Thyroid gland (tissue), 4 donors: ENCODE measurements at regions not wholly inside any gene's neighbourhood (a gene's known extent, or its start where the extent isn't known, plus 50 kb on each side); places are given as distances from the start of the nearest gene placed in this dataset.

Experiments used
- DNase-seq, 2 donors: peaks; one replicate each; pipeline ENCODE4 v3.0.0-alpha.2; 2019
- H3K27ac ChIP-seq, 3 donors: fragments of 200-600 bp; sonication (generic); 1 replicate in 2 of 3; 2 replicates in 1 of 3; pipeline ENCODE4 v1.5.1; 2016 to 2019; ENCODE audit warnings: mild to moderate bottlenecking in 1 of 3, moderate library complexity in 1 of 3
- H3K27me3 ChIP-seq: fragments of 200-600 bp; sonication (generic); one replicate; pipeline ENCODE4 v1.5.1; 2019
- H3K36me3 ChIP-seq, 2 donors: fragments of 200-600 bp; sonication (generic); one replicate each; pipeline ENCODE4 v1.5.1; 2016 to 2019
- H3K4me1 ChIP-seq, 2 donors: fragments of 200-600 bp; sonication (generic); one replicate each; pipeline ENCODE4 v1.5.1; 2017 to 2019
- H3K4me3 ChIP-seq, 3 donors: fragments of 200-600 bp; sonication (generic); replicated peaks in 1 of 3; 1 replicate in 2 of 3; 2 replicates in 1 of 3; pipeline ENCODE4 v1.5.1; 2016; ENCODE audit warnings: mild to moderate bottlenecking in 1 of 3
- H3K9me3 ChIP-seq: fragments of 200-600 bp; sonication (generic); one replicate; pipeline ENCODE4 v1.5.1; 2017
- POLR2A ChIP-seq, 2 donors: fragments of 450-650 bp; IDR thresholded peaks; one replicate each; pipeline ENCODE4 v1.6.1; 2017; ENCODE audit warnings: antibody characterized with exemption in 2 of 2, mild to moderate bottlenecking in 2 of 2, moderate library complexity in 1 of 2
- WGBS, 2 donors: methylation state at CpG; one replicate each; pipeline ENCODE4 v1.1.5; 2017; 5-methylcytosine and 5-hydroxymethylcytosine counted together
- intact Hi-C: fragments of 100-400 bp; cut with DNase I; formaldehyde crosslinking; loops from one replicate; pipeline ENCODE4 v1.15.1; 2023
- TF ChIP-seq, protein P1 (sequence below), 6 experiments: fragments of 200-600 bp in 3 of 6; fragments of 450-650 bp in 3 of 6; sonication (generic) in 3 of 6; IDR thresholded peaks; one replicate each; pipeline ENCODE4 v1.5.1; 2016 to 2019; ENCODE audit warnings: antibody characterized with exemption in 6 of 6, mild to moderate bottlenecking in 2 of 6, inconsistent platforms in 1 of 6, moderate library complexity in 1 of 6

DNA sequence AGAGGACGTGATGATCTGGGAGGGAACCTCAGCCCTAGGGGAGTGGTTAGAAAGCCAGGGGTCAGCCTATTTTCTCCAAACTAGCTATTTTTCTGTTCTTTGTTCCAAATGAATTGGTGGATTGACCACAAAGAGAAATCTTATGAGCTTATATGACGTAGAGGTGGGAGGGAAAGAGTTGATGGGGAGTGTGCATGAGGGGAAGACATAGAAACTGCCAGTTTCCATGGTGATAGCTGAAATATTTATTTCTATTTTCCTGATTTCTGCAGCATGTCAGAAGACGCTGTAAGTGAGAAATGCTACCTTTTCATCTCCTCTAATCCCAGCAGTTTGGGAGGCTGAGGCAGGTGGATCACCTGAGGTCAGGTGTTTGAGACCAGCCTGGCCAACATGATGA, 51.4 kb upstream of the CISTR start:
- no peak overlapping the region for H3K4me3 ChIP-seq
- peaks cover 8 to 20% of the 10 kb centered on the region in 2 donors for H3K4me1 ChIP-seq
- H3K36me3 ChIP-seq = no peaks in the 10 kb centered on the region
- H3K27ac ChIP-seq = no peak overlapping the region
- intact Hi-C loops = no loop called here
- TF ChIP-seq POLR2A (IDR thresholded peaks at IDR 0.05) = no peak
- TF ChIP-seq, protein P1, sequence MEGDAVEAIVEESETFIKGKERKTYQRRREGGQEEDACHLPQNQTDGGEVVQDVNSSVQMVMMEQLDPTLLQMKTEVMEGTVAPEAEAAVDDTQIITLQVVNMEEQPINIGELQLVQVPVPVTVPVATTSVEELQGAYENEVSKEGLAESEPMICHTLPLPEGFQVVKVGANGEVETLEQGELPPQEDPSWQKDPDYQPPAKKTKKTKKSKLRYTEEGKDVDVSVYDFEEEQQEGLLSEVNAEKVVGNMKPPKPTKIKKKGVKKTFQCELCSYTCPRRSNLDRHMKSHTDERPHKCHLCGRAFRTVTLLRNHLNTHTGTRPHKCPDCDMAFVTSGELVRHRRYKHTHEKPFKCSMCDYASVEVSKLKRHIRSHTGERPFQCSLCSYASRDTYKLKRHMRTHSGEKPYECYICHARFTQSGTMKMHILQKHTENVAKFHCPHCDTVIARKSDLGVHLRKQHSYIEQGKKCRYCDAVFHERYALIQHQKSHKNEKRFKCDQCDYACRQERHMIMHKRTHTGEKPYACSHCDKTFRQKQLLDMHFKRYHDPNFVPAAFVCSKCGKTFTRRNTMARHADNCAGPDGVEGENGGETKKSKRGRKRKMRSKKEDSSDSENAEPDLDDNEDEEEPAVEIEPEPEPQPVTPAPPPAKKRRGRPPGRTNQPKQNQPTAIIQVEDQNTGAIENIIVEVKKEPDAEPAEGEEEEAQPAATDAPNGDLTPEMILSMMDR (IDR thresholded peaks at IDR 0.05) = no peak
- H3K27me3 ChIP-seq = peaks cover 10% of the 10 kb centered on the region
- 49 to 53% methylated on average over 3 of the region's 3 CpGs for WGBS, 2 donors
- DNase-seq = no peak
- H3K9me3 ChIP-seq = no peaks in the 10 kb centered on the region

DNA sequence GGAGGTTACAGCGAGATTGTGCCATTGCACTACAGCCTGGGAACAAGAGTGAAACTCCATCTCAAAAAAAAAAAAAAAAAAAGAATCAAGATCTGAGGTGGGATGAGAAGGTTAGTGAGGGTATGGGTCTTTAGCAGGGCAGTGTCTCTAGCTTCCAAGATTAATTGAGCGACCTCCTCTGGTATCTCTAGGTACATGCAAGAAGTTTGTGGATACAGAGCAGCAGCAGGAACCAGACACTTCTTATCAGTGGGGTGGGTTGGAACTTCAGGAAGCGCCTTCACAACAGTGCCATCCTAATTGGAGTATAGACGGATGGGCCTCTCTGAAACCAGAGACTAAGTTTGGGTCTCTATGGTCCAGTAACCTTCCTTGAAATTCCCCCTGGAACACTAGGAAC, 51.9 kb upstream of the CISTR start:
- Histone ChIP-seq H3K27me3 (peaks cover 10% of the 10 kb centered on the region), H3K4me1 (peaks cover 8 to 20% of the 10 kb centered on the region in 2 donors), H3K4me3 (no peak overlapping the region), H3K27ac (no peak overlapping the region), H3K9me3 (no peaks in the 10 kb centered on the region), H3K36me3 (no peaks in the 10 kb centered on the region)
- WGBS, 2 donors = 63 to 86% methylated on average over 4 of the region's 4 CpGs
- intact Hi-C loops = no loop called here
- TF ChIP-seq, protein P1 (IDR thresholded peaks at IDR 0.05) = no peak
- TF ChIP-seq POLR2A (IDR thresholded peaks at IDR 0.05) = no peak
- DNase-seq = no peak

DNA sequence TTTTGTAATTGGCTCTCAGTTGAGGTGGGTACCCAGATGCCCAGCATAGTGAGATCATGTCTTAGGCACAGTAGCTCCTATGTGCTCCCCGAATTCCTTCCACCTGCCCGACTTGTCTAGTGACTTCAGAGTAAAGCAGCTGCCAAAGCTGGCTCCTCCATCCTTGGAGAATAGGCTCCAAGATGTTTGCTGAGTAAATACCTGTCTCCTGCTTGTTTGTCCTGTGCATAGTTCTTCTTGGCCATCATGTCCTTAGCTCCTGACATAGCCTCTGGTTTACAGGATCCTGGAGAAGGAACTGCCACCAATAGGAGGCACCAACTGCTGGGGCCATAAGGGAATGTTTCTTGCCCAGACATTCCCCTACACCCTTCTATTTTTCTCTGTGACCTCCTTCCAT, 52.6 kb upstream of the CISTR start:
- Histone ChIP-seq H3K27me3 (peaks cover 10% of the 10 kb centered on the region), H3K27ac (no peak overlapping the region), H3K9me3 (no peaks in the 10 kb centered on the region), H3K4me1 (peaks cover 8 to 20% of the 10 kb centered on the region in 2 donors), H3K36me3 (no peaks in the 10 kb centered on the region), H3K4me3 (no peak overlapping the region)
- TF ChIP-seq, protein P1 (IDR thresholded peaks at IDR 0.05) = no peak
- TF ChIP-seq POLR2A (IDR thresholded peaks at IDR 0.05) = no peak
- DNase-seq = no peak
- 31 to 34% methylated on average over 2 of the region's 2 CpGs for WGBS, 2 donors
- intact Hi-C loops = no loop called here

DNA sequence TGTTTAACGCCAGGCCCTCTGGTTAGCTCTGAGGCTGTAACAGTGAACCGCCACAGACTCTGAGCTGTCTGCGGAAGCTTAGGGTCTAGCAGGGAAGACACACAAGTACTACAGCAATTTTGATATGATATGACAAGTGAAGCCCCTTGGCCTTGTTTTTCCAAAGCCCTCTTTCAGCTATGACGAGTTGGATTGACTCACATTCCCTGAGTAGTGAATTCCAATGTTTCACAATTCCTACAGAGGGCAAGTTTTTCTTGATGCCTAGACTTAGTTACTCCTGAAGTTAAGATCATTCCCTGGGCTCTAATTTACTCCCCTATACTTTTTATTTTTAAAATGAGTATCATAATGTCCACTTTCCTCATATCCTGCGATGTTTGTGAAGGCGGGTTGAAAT, 53.3 kb upstream of the CISTR start:
- no peaks in the 10 kb centered on the region for H3K9me3 ChIP-seq
- 63 to 72% methylated on average over 6 of the region's 6 CpGs for WGBS, 2 donors
- no peaks in the 10 kb centered on the region for H3K36me3 ChIP-seq
- peaks cover 8 to 20% of the 10 kb centered on the region in 2 donors for H3K4me1 ChIP-seq
- H3K27ac ChIP-seq = no peak overlapping the region
- no peak for DNase-seq
- no peak overlapping the region for H3K4me3 ChIP-seq
- TF ChIP-seq, protein P1 (IDR thresholded peaks at IDR 0.05) = no peak
- no peak for TF ChIP-seq POLR2A (IDR thresholded peaks at IDR 0.05)
- intact Hi-C loops = no loop called here
- H3K27me3 ChIP-seq = peaks cover 10% of the 10 kb centered on the region

DNA sequence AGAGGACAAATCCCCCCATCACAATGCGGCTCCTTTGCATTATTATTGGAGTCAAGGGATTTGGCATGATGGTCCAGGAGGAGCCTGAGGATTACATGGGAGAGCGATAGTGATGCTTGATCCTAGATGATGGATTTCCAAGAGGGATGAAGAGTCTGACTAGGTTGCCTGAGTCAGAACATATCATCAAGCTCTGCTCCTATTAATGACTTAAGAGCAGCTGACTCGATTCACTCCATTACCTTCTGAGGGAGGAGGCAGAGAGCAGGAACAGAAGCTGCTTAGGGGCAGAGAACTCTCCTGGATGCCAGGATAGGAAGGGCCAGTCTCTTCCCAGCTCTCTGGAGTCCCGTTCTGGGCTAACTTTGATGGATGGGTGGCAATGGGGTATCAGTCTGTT, 54.0 kb upstream of the CISTR start:
- Histone ChIP-seq H3K4me1 (peaks cover 8 to 20% of the 10 kb centered on the region in 2 donors), H3K27ac (no peak overlapping the region), H3K4me3 (no peak overlapping the region), H3K27me3 (peaks cover 10% of the 10 kb centered on the region), H3K9me3 (no peaks in the 10 kb centered on the region), H3K36me3 (no peaks in the 10 kb centered on the region)
- TF ChIP-seq, protein P1 (IDR thresholded peaks at IDR 0.05) = no peak
- TF ChIP-seq POLR2A (IDR thresholded peaks at IDR 0.05) = no peak
- 45 to 59% methylated on average over 4 of the region's 4 CpGs for WGBS, 2 donors
- no peak for DNase-seq
- intact Hi-C loops = no loop called here
